Upper lobe of left lung (tissue), 6 donors: ENCODE measurements at regions not wholly inside any gene's neighbourhood (a gene's known extent, or its start where the extent isn't known, plus 50 kb on each side); places are given as distances from the start of the nearest gene placed in this dataset.
"Not testable (repeated sequence)": the region's sequence is repeated elsewhere in the genome, so short reads cannot be mapped to it uniquely, and the experiment has no call there.

Source experiments
- ATAC-seq, 2 donors: fragments of 200-7000 bp; cut with Tn5 transposase; one replicate each; pipeline ENCODE4 v1.9.1; 2022; ENCODE audit warnings: mild to moderate bottlenecking in 2 of 2, moderate library complexity in 2 of 2; ENCODE audit not compliant: low FRiP score in 2 of 2
- DNase-seq, 2 donors: peaks; one replicate each; pipeline ENCODE4 v3.0.0-alpha.2; 2019 to 2020
- H3K27ac ChIP-seq, 4 donors: fragments of 200-600 bp; sonication (generic); one replicate each; pipeline ENCODE4 v1.5.1; 2016 to 2019
- H3K27me3 ChIP-seq, 4 donors: fragments of 200-600 bp; sonication (generic); one replicate each; pipeline ENCODE4 v1.5.1; 2017 to 2019
- H3K36me3 ChIP-seq, 4 donors: fragments of 200-600 bp; sonication (generic); one replicate each; pipeline ENCODE4 v1.5.1; 2016 to 2019
- H3K4me1 ChIP-seq, 4 donors: fragments of 200-600 bp; sonication (generic); one replicate each; pipeline ENCODE4 v1.5.1; 2018 to 2019
- H3K4me3 ChIP-seq, 4 donors: fragments of 200-600 bp; sonication (generic); one replicate each; pipeline ENCODE4 v1.5.1; 2017 to 2019; ENCODE audit warnings: mild to moderate bottlenecking in 2 of 4, moderate library complexity in 1 of 4
- H3K9me3 ChIP-seq, 4 donors: fragments of 200-600 bp; sonication (generic); one replicate each; pipeline ENCODE4 v1.5.1; 2018 to 2019
- EP300 ChIP-seq, 4 donors: sonication (generic); formaldehyde crosslinking; IDR thresholded peaks; one replicate each; pipeline ENCODE4 v1.5.1; 2017; ENCODE audit warnings: antibody characterized with exemption in 4 of 4, control low read depth in 2 of 4
- POLR2A ChIP-seq, 4 donors: fragments of 450-650 bp; IDR thresholded peaks; one replicate each; pipeline ENCODE4 v1.5.1; 2016 to 2017; ENCODE audit warnings: antibody characterized with exemption in 4 of 4, mild to moderate bottlenecking in 2 of 4
- POLR2AphosphoS5 ChIP-seq, 2 donors: sonication (generic); formaldehyde crosslinking; IDR thresholded peaks; one replicate each; pipeline ENCODE4 v1.5.1; 2017; ENCODE audit warnings: antibody characterized with exemption in 2 of 2
- WGBS, 2 donors: methylation state at CpG; one replicate each; pipeline ENCODE4 v1.1.5; 2017 to 2018; 5-methylcytosine and 5-hydroxymethylcytosine counted together
- TF ChIP-seq, protein P1 (sequence below), 6 experiments: fragments of 450-650 bp in 4 of 6; fragments of 200-600 bp in 2 of 6; sonication (generic) in 2 of 6; IDR thresholded peaks; one replicate each; pipeline ENCODE4 v1.5.1; 2016 to 2019; ENCODE audit warnings: antibody characterized with exemption in 6 of 6
- donor health status: DM: no; HTN: no; CAD: no; lungs with moderate emphysema.
- donor health status: DM: no; HTN: yes; CAD: no; lungs with severe emphysema.

GRCh38 chr13:33352526-33352925 lies 67.0 kb upstream of the STARD13 start:
- peak overlapping the region in 3 of 4 donors; percentile 53 to 79 (median 74) for H3K27ac ChIP-seq
- no peaks in the 10 kb centered on the region for H3K36me3 ChIP-seq
- ATAC-seq (no peak), DNase-seq (peak in 1 of 2 donors; percentile 23)
- WGBS, 2 donors = 67 to 86% methylated on average over 3 to 5 of the region's 5 CpGs
- TF ChIP-seq POLR2AphosphoS5 (IDR thresholded peaks at IDR 0.05) (no peak), POLR2A (IDR thresholded peaks at IDR 0.05) (no peak), EP300 (IDR thresholded peaks at IDR 0.05) (no peak)
- TF ChIP-seq, protein P1, sequence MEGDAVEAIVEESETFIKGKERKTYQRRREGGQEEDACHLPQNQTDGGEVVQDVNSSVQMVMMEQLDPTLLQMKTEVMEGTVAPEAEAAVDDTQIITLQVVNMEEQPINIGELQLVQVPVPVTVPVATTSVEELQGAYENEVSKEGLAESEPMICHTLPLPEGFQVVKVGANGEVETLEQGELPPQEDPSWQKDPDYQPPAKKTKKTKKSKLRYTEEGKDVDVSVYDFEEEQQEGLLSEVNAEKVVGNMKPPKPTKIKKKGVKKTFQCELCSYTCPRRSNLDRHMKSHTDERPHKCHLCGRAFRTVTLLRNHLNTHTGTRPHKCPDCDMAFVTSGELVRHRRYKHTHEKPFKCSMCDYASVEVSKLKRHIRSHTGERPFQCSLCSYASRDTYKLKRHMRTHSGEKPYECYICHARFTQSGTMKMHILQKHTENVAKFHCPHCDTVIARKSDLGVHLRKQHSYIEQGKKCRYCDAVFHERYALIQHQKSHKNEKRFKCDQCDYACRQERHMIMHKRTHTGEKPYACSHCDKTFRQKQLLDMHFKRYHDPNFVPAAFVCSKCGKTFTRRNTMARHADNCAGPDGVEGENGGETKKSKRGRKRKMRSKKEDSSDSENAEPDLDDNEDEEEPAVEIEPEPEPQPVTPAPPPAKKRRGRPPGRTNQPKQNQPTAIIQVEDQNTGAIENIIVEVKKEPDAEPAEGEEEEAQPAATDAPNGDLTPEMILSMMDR (IDR thresholded peaks at IDR 0.05) = no peak
- no peaks in the 10 kb centered on the region for H3K27me3 ChIP-seq
- H3K9me3 ChIP-seq = no peaks in the 10 kb centered on the region
- H3K4me3 ChIP-seq = no peak overlapping the region
- peaks cover 20 to 56% (median 28%) of the 10 kb centered on the region in 4 donors for H3K4me1 ChIP-seq

GRCh38 chr13:33353210-33353609 lies 67.7 kb upstream of the STARD13 start:
- peaks cover 20 to 52% (median 27%) of the 10 kb centered on the region in 4 donors for H3K4me1 ChIP-seq
- DNase-seq = peak in 1 of 2 donors; percentile 82
- 30 to 42% methylated on average over 4 of the region's 4 CpGs for WGBS, 2 donors
- ATAC-seq = peak; percentile 74 to 79
- H3K36me3 ChIP-seq = no peaks in the 10 kb centered on the region
- peak in 2 of 4 donors; percentile 88 to 96 for TF ChIP-seq EP300 (IDR thresholded peaks at IDR 0.05)
- peak; percentile 76 to 86 for TF ChIP-seq POLR2AphosphoS5 (IDR thresholded peaks at IDR 0.05)
- TF ChIP-seq, protein P1 (IDR thresholded peaks at IDR 0.05) = no peak
- TF ChIP-seq POLR2A (IDR thresholded peaks at IDR 0.05) = peak in 1 of 4 donors; percentile 54
- no peak overlapping the region for H3K4me3 ChIP-seq
- no peaks in the 10 kb centered on the region for H3K9me3 ChIP-seq
- H3K27me3 ChIP-seq = no peaks in the 10 kb centered on the region
- H3K27ac ChIP-seq = peak overlapping the region; percentile 27 to 79 (median 64)

- TF ChIP-seq, protein P1 (IDR thresholded peaks at IDR 0.05) = no peak
- TF ChIP-seq POLR2AphosphoS5 (IDR thresholded peaks at IDR 0.05) = no peak
- Histone ChIP-seq H3K4me1 (peaks cover 20 to 48% (median 25%) of the 10 kb centered on the region in 4 donors), H3K4me3 (no peak overlapping the region), H3K27me3 (no peaks in the 10 kb centered on the region), H3K9me3 (no peaks in the 10 kb centered on the region), H3K27ac (peak overlapping the region in 3 of 4 donors; percentile 27 to 79 (median 67)), H3K36me3 (no peaks in the 10 kb centered on the region)
- no peak for ATAC-seq
- WGBS, 2 donors = 80 to 82% methylated on average over 4 of the region's 4 CpGs
- no peak for DNase-seq
Observed at GRCh38 chr13:33353646-33354045, 68.1 kb upstream of the STARD13 start.

DNA sequence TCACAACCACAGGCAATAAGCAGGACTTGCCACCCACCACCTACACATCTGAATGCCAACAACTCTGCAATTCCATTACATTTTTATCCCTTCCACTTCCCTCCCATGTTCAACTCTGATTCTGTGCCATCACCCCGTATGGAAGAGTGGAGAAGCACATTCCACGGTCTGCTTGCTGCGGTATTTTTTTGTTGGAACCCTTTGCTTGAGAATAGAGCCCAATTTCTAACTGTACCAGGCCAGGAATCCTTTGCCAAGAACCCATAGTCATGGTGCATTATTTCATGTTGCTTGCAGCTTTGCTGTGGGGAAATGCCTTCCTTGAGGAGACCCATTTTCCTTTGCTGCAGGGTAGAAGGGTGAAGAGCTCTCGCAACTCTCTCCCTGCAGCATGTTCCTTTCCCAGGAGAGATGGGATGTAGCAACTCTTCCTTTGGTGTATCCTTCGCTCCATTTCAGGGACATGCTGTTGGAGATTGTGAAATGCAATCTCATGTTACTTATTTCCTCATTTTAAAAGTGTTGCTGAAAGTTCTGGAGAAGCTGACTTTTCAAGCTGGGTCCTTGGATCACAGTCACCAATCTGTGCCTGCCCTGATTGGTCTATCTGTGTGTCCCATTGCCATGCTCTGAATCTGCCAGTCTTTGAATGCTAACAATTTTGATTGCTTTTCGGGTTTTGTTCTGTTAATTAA lies 69.8 kb upstream of the STARD13 start:
- no peaks in the 10 kb centered on the region for H3K27me3 ChIP-seq
- H3K4me1 ChIP-seq = peaks cover 9 to 34% (median 19%) of the 10 kb centered on the region in 4 donors
- no peak overlapping the region for H3K4me3 ChIP-seq
- ATAC-seq (peak in 1 of 2 donors; percentile 48), DNase-seq (peak in 1 of 2 donors; percentile 28)
- H3K36me3 ChIP-seq = no peaks in the 10 kb centered on the region
- H3K9me3 ChIP-seq = no peaks in the 10 kb centered on the region
- peak overlapping the region in 2 of 4 donors; percentile 4 to 71 for H3K27ac ChIP-seq
- 69 to 76% methylated on average over 6 of the region's 6 CpGs for WGBS, 2 donors
- TF ChIP-seq POLR2AphosphoS5 (IDR thresholded peaks at IDR 0.05) (peak; percentile 47 to 61), POLR2A (IDR thresholded peaks at IDR 0.05) (no peak), EP300 (IDR thresholded peaks at IDR 0.05) (peak in 1 of 4 donors; percentile 75)
- TF ChIP-seq, protein P1 (IDR thresholded peaks at IDR 0.05) = no peak

GRCh38 chr13:33358076-33358475 lies 72.5 kb upstream of the STARD13 start:
- H3K4me1 ChIP-seq = peaks cover 0 to 14% (median 9%) of the 10 kb centered on the region in 4 donors
- ATAC-seq, H3K4me3 ChIP-seq, H3K9me3 ChIP-seq, H3K36me3 ChIP-seq, H3K27me3 ChIP-seq, H3K27ac ChIP-seq: not testable (repeated sequence)
- 92 to 100% methylated on average over 4 to 10 of the region's 17 CpGs for WGBS, 2 donors
- peak in 1 of 2 donors; percentile 75 for DNase-seq
